Heart right ventricle (tissue), 16 donors: ENCODE measurements at regions not wholly inside any gene's neighbourhood (a gene's known extent, or its start where the extent isn't known, plus 50 kb on each side); places are given as distances from the start of the nearest gene placed in this dataset.

ENCODE experiments used
- ATAC-seq, 8 donors: fragments of 200-7000 bp; cut with Tn5 transposase; one replicate each; pipeline ENCODE4 v1.9.1; 2020; ENCODE audit warnings: mild to moderate bottlenecking in 8 of 8, moderate library complexity in 8 of 8, moderate number of reproducible peaks in 1 of 8
- DNase-seq, 2 donors: peaks; one replicate each; pipeline ENCODE4 v3.0.0-alpha.2; 2020
- H3K27ac ChIP-seq, 10 donors: fragments of 200-600 bp; sonication (generic) in 2 of 10; one replicate each; pipeline versions ENCODE4 v1.5.0 to v1.8.0; 2020 to 2022; ENCODE audit warnings: mild to moderate bottlenecking in 3 of 10
- H3K27me3 ChIP-seq, 7 donors: fragments of 200-600 bp; one replicate each; pipeline ENCODE4 v1.8.0; 2021 to 2022; ENCODE audit warnings: mild to moderate bottlenecking in 2 of 7
- H3K36me3 ChIP-seq, 9 donors: fragments of 200-600 bp; sonication (generic) in 1 of 9; one replicate each; pipeline versions ENCODE4 v1.5.0 to v1.8.0; 2020 to 2022; ENCODE audit warnings: mild to moderate bottlenecking in 2 of 9
- H3K4me1 ChIP-seq, 9 donors: fragments of 200-600 bp; sonication (generic) in 1 of 9; one replicate each; pipeline versions ENCODE4 v1.5.0 to v1.8.0; 2020 to 2022; ENCODE audit warnings: mild to moderate bottlenecking in 4 of 9
- H3K4me3 ChIP-seq, 10 donors: fragments of 200-600 bp; sonication (generic) in 2 of 10; one replicate each; pipeline versions ENCODE4 v1.5.0 to v1.8.0; 2020 to 2022; ENCODE audit warnings: mild to moderate bottlenecking in 7 of 10, moderate library complexity in 2 of 10
- H3K9me3 ChIP-seq, 11 donors: fragments of 200-600 bp in 10 of 11; sonication (generic) in 2 of 11; one replicate each; pipeline versions ENCODE4 v1.5.0 to v1.8.0; 2013 to 2022; ENCODE audit warnings: mild to moderate bottlenecking in 2 of 11, control low read depth in 1 of 11, moderate library complexity in 1 of 11
- CTCF ChIP-seq, 9 donors: fragments of 200-600 bp; sonication (generic) in 2 of 9; IDR thresholded peaks; one replicate each; pipeline versions ENCODE4 v1.5.0 to v1.8.0; 2021 to 2022; ENCODE audit warnings: antibody characterized with exemption in 9 of 9, mild to moderate bottlenecking in 5 of 9, moderate library complexity in 1 of 9
- WGBS, 2 donors: extraction: QIAGEN DNeasy Blood & Tissue Kit; methylation state at CpG; one replicate each; pipeline ENCODE4 v1.1.7; 2013; ENCODE audit warnings: inconsistent platforms in 1 of 2; 5-methylcytosine and 5-hydroxymethylcytosine counted together
- intact Hi-C, 10 donors: fragments of 100-400 bp; cut with DNase I; formaldehyde crosslinking; loops; one replicate each; pipeline versions ENCODE4 v1.11.1 to v1.14.2; 2022
- donor health status: Arrhythmogenic right ventricular cardiomyopathy.
- donor health status: ischemic (EF 13 %, LVEDD 7.1; RV severe dilation, severe dysfunction).
- donor health status: healthy with polysubstance abuse.
- donor health status: DM: no; HTN: yes; CAD: no.
- donor health status: DM: no; HTN: no; CAD: no.
- donor health status: ischemic (EF 25% LVEDD 6.9; RV normal size, moderate dysfunction).
- donor health status: ischemic (EF 25% LVEDD 5.7; RV mildly dilated, moderate dysfunction).
- donor health status: healthy.
- donor health status: DM: yes; HTN: yes; CAD: no.
- donor health status: Ischemic cardiomyopathy.
- donor health status: ischemic (EF 35%, LVEDD 5.7; RV mildly dilated, moderate dysfunction).
- donor health status: nonischemic (EF 11% LVEDD 7.7; RV severe dilation, severe dysfunction).
- donor health status: DM: yes; HTN: yes; CAD: no.
- donor health status: PGD.
- donor health status: ischemic (EF 29% LVEDD 5.4; RV normal size, mild dysfunction).
- donor health status: nonischemic (EF 23%, LVEDD 6.1; RV moderate dilation, normal function).

- intact Hi-C loops = no loop called here
- no peak for TF ChIP-seq CTCF (IDR thresholded peaks at IDR 0.05)
- Histone ChIP-seq H3K27ac (no peak overlapping the region), H3K4me3 (no peak overlapping the region), H3K36me3 (no peaks in the 10 kb centered on the region), H3K27me3 (no peaks in the 10 kb centered on the region), H3K9me3 (no peaks in the 10 kb centered on the region), H3K4me1 (no peaks in the 10 kb centered on the region)
- ATAC-seq = no peak
- DNase-seq = no peak
- WGBS, 2 donors = 34 to 36% methylated on average over 2 of the region's 2 CpGs
These were observed 1699.8 kb upstream of the IGFBP7 start for GRCh38 chr4:58809948-58810347.

- no peak for TF ChIP-seq CTCF (IDR thresholded peaks at IDR 0.05)
- ATAC-seq (no peak), DNase-seq (no peak)
- intact Hi-C loops = no loop called here
- Histone ChIP-seq H3K4me1 (no peaks in the 10 kb centered on the region), H3K27ac (no peak overlapping the region), H3K27me3 (no peaks in the 10 kb centered on the region), H3K36me3 (no peaks in the 10 kb centered on the region), H3K9me3 (no peaks in the 10 kb centered on the region), H3K4me3 (no peak overlapping the region)
- 63 to 76% methylated on average over 3 of the region's 3 CpGs for WGBS, 2 donors
These were observed 1699.2 kb upstream of the IGFBP7 start for GRCh38 chr4:58809366-58809765.

- Histone ChIP-seq H3K27me3 (no peaks in the 10 kb centered on the region), H3K4me1 (no peaks in the 10 kb centered on the region), H3K27ac (no peak overlapping the region), H3K36me3 (no peaks in the 10 kb centered on the region), H3K4me3 (no peak overlapping the region), H3K9me3 (no peaks in the 10 kb centered on the region)
- ATAC-seq (no peak), DNase-seq (no peak)
- no peak for TF ChIP-seq CTCF (IDR thresholded peaks at IDR 0.05)
- WGBS, 2 donors = 86 to 93% methylated on average over 2 of the region's 2 CpGs
- intact Hi-C loops = no loop called here
These were observed 1698.6 kb upstream of the IGFBP7 start for GRCh38 chr4:58808817-58809216.

- H3K4me1 ChIP-seq = no peaks in the 10 kb centered on the region
- no peaks in the 10 kb centered on the region for H3K27me3 ChIP-seq
- no peak overlapping the region for H3K4me3 ChIP-seq
- H3K9me3 ChIP-seq = no peaks in the 10 kb centered on the region
- no peaks in the 10 kb centered on the region for H3K36me3 ChIP-seq
- intact Hi-C loops = no loop called here
- TF ChIP-seq CTCF (IDR thresholded peaks at IDR 0.05) = no peak
- no peak overlapping the region for H3K27ac ChIP-seq
- DNase-seq (no peak), ATAC-seq (no peak)
- 54 to 58% methylated on average over 2 of the region's 2 CpGs for WGBS, 2 donors
These were observed 1697.8 kb upstream of the IGFBP7 start for GRCh38 chr4:58807843-58808615.
